A549 (cell line): ENCODE measurements at regions not wholly inside any gene's neighbourhood (a gene's known extent, or its start where the extent isn't known, plus 50 kb on each side); places are given as distances from the start of the nearest gene placed in this dataset.

Experiments used
- CTCF ChIP-seq: fragments of >200 bp; sonication (Bioruptor Twin); formaldehyde crosslinking; IDR thresholded peaks from 3 replicates; pipeline ENCODE4 v1.5.1; 2016
- EP300 ChIP-seq, 2 experiments: fragments of >200 bp; sonication (Bioruptor Twin); formaldehyde crosslinking; IDR thresholded peaks; 2 replicates in 1 of 2; 3 replicates in 1 of 2; pipeline ENCODE4 v1.6.1; 2016 to 2017
- GATA3 ChIP-seq: IDR thresholded peaks from 2 replicates; pipeline ENCODE4 v1.6.1; 2012; ENCODE audit warnings: borderline replicate concordance

GRCh38 chr18:74023220-74023619 is 124.4 kb downstream of the FBXO15 start:
- TF ChIP-seq GATA3 (no peak), CTCF (no peak), EP300 (IDR thresholded peaks at IDR 0.05) (no peak)
